Fibroblast of pulmonary artery (primary cell): ENCODE measurements at regions not wholly inside any gene's neighbourhood (a gene's known extent, or its start where the extent isn't known, plus 50 kb on each side); places are given as distances from the start of the nearest gene placed in this dataset.
A peak's percentile ranks its signal among the peaks of the same experiment; 100 is the strongest.
"Not testable (repeated sequence)": the region's sequence is repeated elsewhere in the genome, so short reads cannot be mapped to it uniquely, and the experiment has no call there.

ENCODE experiments used
- DNase-seq: peaks from one replicate; pipeline ENCODE4 v3.0.0-alpha.2; 2010; ENCODE audit warnings: low read depth
- H3K4me3 ChIP-seq: replicated peaks from 2 replicates; pipeline ENCODE4 v1.5.1; 2011; ENCODE audit warnings: low read depth, mild to moderate bottlenecking, control low read depth, low read length, moderate library complexity
- TF ChIP-seq, protein P1 (sequence below): IDR thresholded peaks from 2 replicates; pipeline ENCODE4 v1.5.1; 2011; ENCODE audit warnings: mild to moderate bottlenecking, control low read depth, low read length, inconsistent platforms; ENCODE audit errors: missing control alignments

DNA sequence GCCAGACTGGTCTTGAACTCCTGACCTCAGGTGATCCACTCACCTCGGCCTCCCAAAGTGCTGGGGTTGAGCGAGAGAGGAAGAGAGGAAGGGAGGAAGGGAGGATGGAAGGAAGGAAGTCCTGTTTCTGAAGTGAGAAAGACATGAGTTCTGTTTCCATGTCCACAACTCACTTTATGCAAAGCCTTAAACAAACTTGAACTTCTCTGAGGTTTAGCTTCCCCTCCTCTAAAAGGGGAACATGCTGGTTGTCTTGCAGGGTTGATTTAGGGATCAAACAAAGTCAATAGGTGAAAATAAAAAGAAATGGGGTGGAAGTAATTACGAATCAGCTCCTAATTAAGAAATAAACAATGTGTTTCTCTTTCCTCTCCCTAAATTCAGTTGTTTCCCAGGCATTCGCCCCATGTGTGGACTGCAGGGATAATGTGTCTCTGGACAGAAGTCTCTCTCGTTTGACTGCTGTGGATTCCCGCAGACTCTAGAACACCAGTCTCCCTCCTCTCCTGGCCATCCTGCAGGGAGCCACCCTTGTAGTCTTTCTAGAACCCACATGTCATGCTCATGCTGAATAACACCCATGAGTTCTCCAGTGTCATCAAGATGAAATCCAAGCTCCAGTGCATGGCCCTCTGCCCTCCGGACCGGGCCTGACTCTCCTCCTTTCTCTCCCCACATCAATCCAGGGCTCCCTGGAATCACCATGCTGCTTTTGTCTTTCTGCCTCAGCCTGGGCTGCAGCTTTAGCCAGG is 229.3 kb upstream of the TRIB2 start:
- TF ChIP-seq, protein P1, sequence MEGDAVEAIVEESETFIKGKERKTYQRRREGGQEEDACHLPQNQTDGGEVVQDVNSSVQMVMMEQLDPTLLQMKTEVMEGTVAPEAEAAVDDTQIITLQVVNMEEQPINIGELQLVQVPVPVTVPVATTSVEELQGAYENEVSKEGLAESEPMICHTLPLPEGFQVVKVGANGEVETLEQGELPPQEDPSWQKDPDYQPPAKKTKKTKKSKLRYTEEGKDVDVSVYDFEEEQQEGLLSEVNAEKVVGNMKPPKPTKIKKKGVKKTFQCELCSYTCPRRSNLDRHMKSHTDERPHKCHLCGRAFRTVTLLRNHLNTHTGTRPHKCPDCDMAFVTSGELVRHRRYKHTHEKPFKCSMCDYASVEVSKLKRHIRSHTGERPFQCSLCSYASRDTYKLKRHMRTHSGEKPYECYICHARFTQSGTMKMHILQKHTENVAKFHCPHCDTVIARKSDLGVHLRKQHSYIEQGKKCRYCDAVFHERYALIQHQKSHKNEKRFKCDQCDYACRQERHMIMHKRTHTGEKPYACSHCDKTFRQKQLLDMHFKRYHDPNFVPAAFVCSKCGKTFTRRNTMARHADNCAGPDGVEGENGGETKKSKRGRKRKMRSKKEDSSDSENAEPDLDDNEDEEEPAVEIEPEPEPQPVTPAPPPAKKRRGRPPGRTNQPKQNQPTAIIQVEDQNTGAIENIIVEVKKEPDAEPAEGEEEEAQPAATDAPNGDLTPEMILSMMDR, result no peak
- no peak for DNase-seq
- no peak overlapping the region for H3K4me3 ChIP-seq

DNA sequence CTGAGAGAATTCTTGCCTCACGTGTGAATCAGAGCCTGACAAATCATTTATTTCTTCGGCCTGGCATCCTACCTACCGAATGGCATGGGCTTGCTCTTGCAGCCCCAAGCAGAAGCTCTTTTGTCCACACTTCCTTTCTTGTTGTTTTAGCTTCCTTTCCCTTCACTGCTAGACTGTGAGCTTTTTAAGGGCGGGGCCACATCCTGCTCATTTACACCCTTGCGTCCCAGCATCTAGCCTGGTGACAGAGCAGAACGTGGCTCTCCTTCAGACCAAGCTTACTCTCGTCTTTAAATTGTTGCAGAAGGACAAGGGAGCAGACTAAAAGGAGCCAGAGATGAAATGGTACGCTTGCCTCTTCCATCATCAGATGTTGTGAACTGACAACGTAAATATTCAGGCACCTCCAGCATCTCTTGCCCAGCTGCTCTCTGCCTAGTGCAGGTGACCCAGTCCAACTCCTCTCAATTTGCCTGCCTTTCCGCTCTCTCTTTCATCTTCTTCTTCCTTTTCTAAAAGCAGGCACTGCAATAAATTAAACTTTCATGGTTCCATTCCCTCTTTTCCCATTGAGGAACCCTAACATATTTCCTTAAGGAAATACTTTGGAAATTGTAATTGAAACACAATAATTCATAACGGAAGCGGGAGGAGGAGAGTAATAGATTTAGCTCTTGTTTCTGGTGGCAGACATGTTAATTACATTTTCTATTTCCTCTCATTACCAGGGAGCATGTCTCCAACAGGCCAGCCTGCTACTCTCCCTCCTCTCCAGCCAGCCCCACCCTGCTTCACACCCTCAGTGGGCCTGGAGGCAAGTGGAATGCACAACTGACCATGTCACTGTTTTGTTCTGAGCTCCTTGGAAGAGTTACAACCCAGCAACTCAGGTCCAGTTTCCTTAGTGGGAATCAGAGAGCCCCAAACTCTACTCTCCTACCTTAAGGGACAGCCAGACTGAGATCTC is 228.1 kb upstream of the TRIB2 start:
- TF ChIP-seq, protein P1, result no peak
- no peak overlapping the region for H3K4me3 ChIP-seq
- DNase-seq, result no peak

DNA sequence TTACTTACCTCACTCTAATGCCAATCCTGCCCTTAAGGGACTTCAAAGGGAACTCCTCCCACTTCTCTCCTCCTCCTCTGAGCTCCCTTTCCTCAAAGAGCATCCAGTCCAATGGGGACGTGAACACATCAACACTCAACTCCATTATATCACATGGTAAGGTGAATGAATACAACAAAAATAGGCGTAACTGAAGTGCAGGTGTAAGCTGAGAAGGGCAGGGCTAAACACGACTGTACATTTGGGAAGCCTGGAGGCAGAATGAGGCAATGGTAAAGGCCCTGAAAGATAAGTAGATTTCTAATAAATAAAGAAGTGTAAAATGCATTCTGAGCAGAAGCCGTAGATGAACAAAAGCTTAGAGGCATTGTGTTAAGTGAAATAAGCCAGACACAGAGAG is 226.1 kb upstream of the TRIB2 start:
- H3K4me3 ChIP-seq, result no peak overlapping the region
- DNase-seq, result no peak
- TF ChIP-seq, protein P1, result no peak

DNA sequence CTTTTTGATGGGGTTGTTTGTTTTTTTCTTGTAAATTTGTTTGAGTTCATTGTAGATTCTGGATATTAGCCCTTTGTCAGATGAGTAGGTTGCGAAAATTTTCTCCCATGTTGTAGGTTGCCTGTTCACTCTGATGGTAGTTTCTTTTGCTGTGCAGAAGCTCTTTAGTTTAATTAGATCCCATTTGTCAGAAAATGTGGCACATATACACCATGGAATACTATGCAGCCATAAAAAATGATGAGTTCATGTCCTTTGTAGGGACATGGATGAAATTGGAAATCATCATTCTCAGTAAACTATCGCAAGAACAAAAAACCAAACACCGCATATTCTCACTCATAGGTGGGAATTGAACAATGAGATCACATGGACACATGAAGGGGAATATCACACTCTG is 224.4 kb upstream of the TRIB2 start:
- H3K4me3 ChIP-seq, DNase-seq: not testable (repeated sequence)

DNA sequence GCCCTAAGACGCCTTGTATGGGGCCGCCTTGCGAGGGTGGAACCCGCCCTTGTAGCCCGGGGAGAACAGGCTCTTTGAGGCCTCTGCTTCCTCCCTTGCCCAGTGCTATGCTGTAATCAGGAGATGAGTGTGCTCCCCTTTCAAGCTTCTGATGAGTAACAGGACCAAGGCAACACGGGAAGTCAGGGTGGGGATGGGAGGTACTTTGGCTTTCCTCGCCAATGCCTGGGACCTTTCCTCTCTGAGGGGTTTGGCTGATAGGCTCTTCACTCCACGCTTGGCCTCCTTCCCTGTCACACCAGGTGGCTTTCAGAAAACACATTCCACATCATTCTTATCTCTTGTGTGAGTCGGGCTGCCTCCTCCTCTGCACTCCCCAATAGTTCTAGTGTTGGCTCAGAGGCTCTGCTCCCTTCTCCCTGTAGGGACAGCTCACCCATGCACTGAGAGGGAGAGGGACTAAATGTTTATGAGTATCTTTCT is 223.7 kb upstream of the TRIB2 start:
- peak; percentile 97 for DNase-seq
- TF ChIP-seq, protein P1, result no peak
- no peak overlapping the region for H3K4me3 ChIP-seq

DNA sequence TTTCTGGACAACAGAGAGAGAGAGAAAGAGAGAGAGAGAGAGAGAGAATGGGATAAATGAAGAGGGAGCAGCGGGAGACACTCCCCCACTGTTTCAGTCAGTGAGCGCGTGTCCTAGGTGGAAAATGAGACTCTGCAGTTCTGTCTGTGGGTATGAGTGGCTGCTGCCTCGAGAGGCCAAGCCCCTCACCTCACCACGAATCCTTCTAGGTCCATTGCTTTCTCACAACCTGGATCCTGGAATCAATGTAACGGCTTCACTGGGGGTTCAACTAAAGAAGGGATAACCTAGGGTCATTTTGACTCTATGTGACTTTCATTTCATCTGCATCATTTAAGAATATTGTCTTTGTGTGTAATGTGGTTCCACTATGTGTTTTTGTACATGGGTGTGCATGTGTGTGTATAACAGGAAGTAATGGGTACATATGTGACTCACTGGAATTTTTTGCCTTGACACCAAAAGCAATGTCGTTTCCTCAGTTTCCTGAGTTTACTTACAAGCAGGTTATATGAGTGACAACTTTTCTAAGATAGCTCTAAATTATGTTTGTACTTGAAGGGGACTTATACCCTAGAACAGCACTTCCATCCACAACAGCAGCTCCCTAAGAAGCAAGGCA is 221.4 kb upstream of the TRIB2 start:
- DNase-seq, result no peak
- TF ChIP-seq, protein P1, result no peak
- H3K4me3 ChIP-seq, result no peak overlapping the region

DNA sequence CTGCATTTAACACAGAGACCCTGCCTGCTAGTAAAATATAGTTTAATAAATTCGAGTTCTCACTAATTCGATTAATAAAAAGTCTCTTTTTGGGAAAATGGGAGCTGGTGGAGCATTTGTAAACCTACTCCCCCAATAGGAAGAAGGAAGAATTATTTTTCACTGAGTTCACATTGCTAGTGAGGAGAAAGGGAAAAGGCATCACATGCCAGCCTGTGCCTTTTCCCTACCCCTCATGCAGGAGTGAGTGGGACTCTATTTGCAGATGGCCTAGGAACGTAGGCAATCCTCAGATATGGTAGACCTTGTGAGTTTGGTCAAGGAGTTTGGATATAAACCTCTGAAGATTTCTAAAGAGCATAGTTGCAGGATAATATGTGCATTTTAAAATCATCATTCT is 218.4 kb upstream of the TRIB2 start:
- no peak for DNase-seq
- no peak overlapping the region for H3K4me3 ChIP-seq
- TF ChIP-seq, protein P1, result no peak
